T-cell (primary cell): ENCODE measurements at regions not wholly inside any gene's neighbourhood (a gene's known extent, or its start where the extent isn't known, plus 50 kb on each side); places are given as distances from the start of the nearest gene placed in this dataset.
"Not testable (repeated sequence)": the region's sequence is repeated elsewhere in the genome, so short reads cannot be mapped to it uniquely, and the experiment has no call there.

ENCODE experiments used
- ATAC-seq, 4 experiments: fragments of 200-7000 bp in 3 of 4; fragments of 150-1000 bp in 1 of 4; cut with Tn5 transposase; replicated peaks in 1 of 4; 1 replicate in 3 of 4; 2 replicates in 1 of 4; pipeline ENCODE4 v1.10.0; 2021; ENCODE audit warnings: moderate library complexity in 3 of 4, mild to moderate bottlenecking in 2 of 4, moderate number of reproducible peaks in 1 of 4
- CTCF ChIA-PET, 2 donors: fragments of 300-600 bp; sonication (Branson Sonifier 250); formaldehyde crosslinking; loops; one replicate each; lab custom pipeline; 2022; ENCODE audit warnings: antibody characterized with exemption in 2 of 2; lab: Charles Lee
- POLR2A ChIA-PET, 2 donors: fragments of 300-600 bp; sonication (Branson Sonifier 250); formaldehyde crosslinking; loops; one replicate each; lab custom pipeline; 2022; ENCODE audit warnings: antibody characterized with exemption in 2 of 2; lab: Charles Lee
- DNase-seq, 35 experiments: peaks; one replicate each; pipeline versions ENCODE4 v3.0.0 to v3.0.0-alpha.2; 2013 to 2023
- H3K27ac ChIP-seq: one replicate; pipeline ENCODE4 v1.5.1; 2013; ENCODE audit warnings: low read length
- H3K27me3 ChIP-seq, 2 experiments: replicated peaks in 1 of 2; 1 replicate in 1 of 2; 2 replicates in 1 of 2; pipeline versions ENCODE4 v1.6.1 to v1.7.0; 2013; ENCODE audit warnings: low read length in 1 of 2, mixed read lengths in 1 of 2; ENCODE audit not compliant: control insufficient read depth in 2 of 2, insufficient read depth in 2 of 2; ENCODE audit errors: extremely low read depth in 1 of 2
- H3K36me3 ChIP-seq, 2 donors: 1 replicate in 1 of 2; 2 replicates in 1 of 2; pipeline versions ENCODE4 v1.6.1 to v1.7.0; 2013; ENCODE audit warnings: low read length in 1 of 2; ENCODE audit not compliant: control insufficient read depth in 2 of 2, insufficient read depth in 1 of 2; ENCODE audit errors: extremely low read depth in 1 of 2
- H3K4me1 ChIP-seq, 2 experiments: 1 replicate in 1 of 2; 2 replicates in 1 of 2; pipeline versions ENCODE4 v1.6.1 to v1.7.0; 2013; ENCODE audit warnings: low read length in 2 of 2, mixed read lengths in 1 of 2; ENCODE audit not compliant: insufficient read depth in 2 of 2, control insufficient read depth in 1 of 2; ENCODE audit errors: extremely low read depth in 1 of 2
- H3K4me3 ChIP-seq, 2 donors: 1 replicate in 1 of 2; 2 replicates in 1 of 2; pipeline versions ENCODE4 v1.5.1 to v1.7.0; 2013; ENCODE audit warnings: mild to moderate bottlenecking in 2 of 2, low read length in 1 of 2, moderate library complexity in 1 of 2; ENCODE audit not compliant: control insufficient read depth in 1 of 2; ENCODE audit errors: extremely low read depth in 1 of 2
- H3K9me3 ChIP-seq: 2 replicates; pipeline ENCODE4 v1.7.0; 2013
- H3K27ac Mint-ChIP-seq, 2 donors: one replicate each; pipeline ENCODE4 v1.8.0; 2020 to 2021; ENCODE audit warnings: mild to moderate bottlenecking in 2 of 2, mixed read lengths in 2 of 2
- H3K27me3 Mint-ChIP-seq, 2 donors: one replicate each; pipeline ENCODE4 v1.8.0; 2021 to 2022; ENCODE audit warnings: mixed read lengths in 2 of 2
- H3K36me3 Mint-ChIP-seq: one replicate; pipeline ENCODE4 v1.8.0; 2021; ENCODE audit warnings: mixed read lengths
- H3K4me1 Mint-ChIP-seq, 3 donors: one replicate each; pipeline ENCODE4 v1.8.0; 2020 to 2022; ENCODE audit warnings: mixed read lengths in 3 of 3, mild to moderate bottlenecking in 1 of 3
- H3K4me3 Mint-ChIP-seq, 3 donors: one replicate each; pipeline ENCODE4 v1.8.0; 2020 to 2022; ENCODE audit warnings: mild to moderate bottlenecking in 3 of 3, mixed read lengths in 3 of 3, moderate library complexity in 3 of 3
- H3K9me3 Mint-ChIP-seq, 3 donors: one replicate each; pipeline ENCODE4 v1.8.0; 2020 to 2022; ENCODE audit warnings: mixed read lengths in 3 of 3
- WGBS: methylation state at CpG from one replicate; pipeline ENCODE4 v1.1.5; 2013; ENCODE audit warnings: missing lambda C conversion rate; ENCODE audit not compliant: insufficient coverage; 5-methylcytosine and 5-hydroxymethylcytosine counted together

DNA sequence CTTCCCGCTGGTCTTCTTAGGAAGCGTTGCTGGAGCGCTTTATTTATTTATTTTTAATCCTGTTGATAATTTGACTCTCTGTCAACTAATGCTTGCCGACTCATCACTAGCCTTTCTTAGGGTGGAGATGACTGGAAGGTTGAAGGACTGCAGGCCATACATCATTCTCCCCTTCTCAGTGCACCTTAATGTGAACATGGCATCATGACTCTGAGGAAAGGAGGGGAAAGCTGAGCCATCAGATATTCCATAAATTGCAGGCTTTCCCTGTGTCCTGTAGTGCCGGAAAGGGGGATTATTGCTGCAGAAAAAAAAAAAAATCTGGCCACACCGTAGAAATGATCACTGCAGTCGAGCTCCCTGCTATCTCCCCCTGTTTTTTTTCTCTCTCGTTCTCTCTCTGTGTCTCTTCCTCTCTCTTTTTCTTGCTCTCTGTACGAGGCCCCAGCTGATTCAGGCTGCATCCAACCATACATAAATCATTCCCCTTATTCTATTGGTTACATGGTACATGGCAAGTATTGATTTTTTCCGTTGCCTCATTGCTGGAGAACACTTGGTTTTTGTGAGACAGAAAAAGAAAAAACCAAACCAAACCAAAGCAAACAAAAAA, 125.8 kb upstream of the EFEMP1 start:
- WGBS: 100% methylated on average over 1 of the region's 10 CpGs
- no peaks in the 10 kb centered on the region for H3K4me1 Mint-ChIP-seq

DNA sequence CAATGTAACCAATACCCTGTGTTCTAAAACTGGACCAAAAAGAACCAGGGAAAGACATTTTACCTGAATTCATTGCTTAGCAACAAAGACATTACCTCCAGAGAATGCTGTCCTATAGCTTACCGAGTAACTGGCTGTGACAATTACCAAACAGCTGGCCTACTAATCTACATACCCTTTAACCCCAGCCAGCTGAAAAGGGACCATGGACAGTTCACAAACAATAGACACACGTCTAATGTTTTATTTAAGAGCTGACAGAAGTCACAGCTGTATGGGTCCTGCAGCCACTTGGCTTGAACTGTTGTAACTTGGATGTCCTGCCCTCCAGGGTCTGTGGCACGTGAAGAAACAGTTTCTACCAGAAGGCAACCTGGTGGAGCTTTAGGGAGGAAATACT, 130.1 kb upstream of the EFEMP1 start:
- CTCF ChIA-PET: no interaction called here
- WGBS: 100% methylated on average over 1 of the region's 3 CpGs
- no peaks in the 10 kb centered on the region for H3K27me3 ChIP-seq

More for the DNA sequence above, 125.8 kb upstream of the EFEMP1 start:
- no peak overlapping the region for H3K27ac Mint-ChIP-seq
- Histone ChIP-seq H3K36me3 (no peaks in the 10 kb centered on the region), H3K4me3 (no peak overlapping the region), H3K9me3 (no peaks in the 10 kb centered on the region), H3K4me1 (no peaks in the 10 kb centered on the region), H3K27ac (no peak overlapping the region), H3K27me3 (no peaks in the 10 kb centered on the region)
- H3K27me3 Mint-ChIP-seq: no peaks in the 10 kb centered on the region
- H3K36me3 Mint-ChIP-seq: no peaks in the 10 kb centered on the region
- ATAC-seq (no peak), DNase-seq (no peak)
- CTCF ChIA-PET: no interaction called here
- peaks cover 0 to 6% (median 4%) of the 10 kb centered on the region in 3 donors for H3K9me3 Mint-ChIP-seq
- POLR2A ChIA-PET: no interaction called here
- no peak overlapping the region for H3K4me3 Mint-ChIP-seq

DNA sequence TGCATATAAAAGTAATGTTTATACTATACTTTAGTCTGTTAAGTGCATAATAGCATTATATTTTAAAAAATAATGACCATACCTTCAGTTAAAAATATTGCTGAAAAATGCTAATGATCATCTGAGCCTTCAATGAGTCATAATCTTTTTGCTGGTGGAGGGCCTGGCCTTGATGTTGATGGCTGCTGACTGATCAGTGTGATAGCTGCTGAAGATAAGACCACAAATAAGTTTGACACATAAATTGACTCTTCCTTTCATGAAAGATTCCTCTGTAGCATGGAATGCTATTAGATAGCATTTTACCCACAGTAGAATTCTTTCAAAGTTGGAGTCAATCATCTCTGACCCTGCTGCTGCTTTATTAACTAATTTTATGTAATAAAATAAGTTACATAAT, 128.4 kb upstream of the CCDC85A start:
- Mint-ChIP-seq H3K27ac (no peak overlapping the region), H3K9me3 (peaks cover 4 to 21% (median 10%) of the 10 kb centered on the region in 3 donors), H3K27me3 (no peaks in the 10 kb centered on the region), H3K4me1 (no peaks in the 10 kb centered on the region), H3K36me3 (no peaks in the 10 kb centered on the region), H3K4me3 (no peak overlapping the region)
- H3K36me3 ChIP-seq: no peaks in the 10 kb centered on the region
- no peaks in the 10 kb centered on the region for H3K9me3 ChIP-seq
- no peak for ATAC-seq
- CTCF ChIA-PET: interaction anchor here in 1 of 2 donors (0.6 kb wide), 1 partner anchor 16 kb away, joined by 5 read pairs; no protein-coding TSS in a partner anchor
- POLR2A ChIA-PET: no interaction called here
- H3K4me3 ChIP-seq: no peak overlapping the region
- no peaks in the 10 kb centered on the region for H3K27me3 ChIP-seq
- H3K4me1 ChIP-seq: no peaks in the 10 kb centered on the region
- no peak overlapping the region for H3K27ac ChIP-seq
- DNase-seq: no peak

More for the DNA sequence above, 130.1 kb upstream of the EFEMP1 start:
- no peak overlapping the region for H3K27ac Mint-ChIP-seq
- H3K27me3 Mint-ChIP-seq: no peaks in the 10 kb centered on the region
- H3K4me1 ChIP-seq: no peaks in the 10 kb centered on the region
- POLR2A ChIA-PET: no interaction called here
- no peaks in the 10 kb centered on the region for H3K9me3 ChIP-seq
- no peak overlapping the region for H3K27ac ChIP-seq
- ATAC-seq: no peak
- no peak overlapping the region for H3K4me3 Mint-ChIP-seq
- no peak overlapping the region for H3K4me3 ChIP-seq
- no peak for DNase-seq
- no peaks in the 10 kb centered on the region for H3K36me3 ChIP-seq
- no peaks in the 10 kb centered on the region for H3K36me3 Mint-ChIP-seq
- peaks cover 6 to 21% (median 7%) of the 10 kb centered on the region in 3 donors for H3K9me3 Mint-ChIP-seq
- H3K4me1 Mint-ChIP-seq: no peaks in the 10 kb centered on the region

- H3K36me3 ChIP-seq, CTCF ChIA-PET, POLR2A ChIA-PET, H3K36me3 Mint-ChIP-seq, H3K4me1 Mint-ChIP-seq, H3K9me3 ChIP-seq, H3K4me1 ChIP-seq, H3K27ac ChIP-seq, H3K27me3 ChIP-seq, H3K4me3 Mint-ChIP-seq, H3K4me3 ChIP-seq, H3K27ac Mint-ChIP-seq, ATAC-seq, H3K27me3 Mint-ChIP-seq, DNase-seq: not testable (repeated sequence)
- 66% methylated on average over 2 of the region's 4 CpGs for WGBS
- H3K9me3 Mint-ChIP-seq: peaks cover 11 to 40% (median 20%) of the 10 kb centered on the region in 3 donors
These were observed 122.5 kb upstream of the CCDC85A start for GRCh38 chr2:56061327-56061726.

DNA sequence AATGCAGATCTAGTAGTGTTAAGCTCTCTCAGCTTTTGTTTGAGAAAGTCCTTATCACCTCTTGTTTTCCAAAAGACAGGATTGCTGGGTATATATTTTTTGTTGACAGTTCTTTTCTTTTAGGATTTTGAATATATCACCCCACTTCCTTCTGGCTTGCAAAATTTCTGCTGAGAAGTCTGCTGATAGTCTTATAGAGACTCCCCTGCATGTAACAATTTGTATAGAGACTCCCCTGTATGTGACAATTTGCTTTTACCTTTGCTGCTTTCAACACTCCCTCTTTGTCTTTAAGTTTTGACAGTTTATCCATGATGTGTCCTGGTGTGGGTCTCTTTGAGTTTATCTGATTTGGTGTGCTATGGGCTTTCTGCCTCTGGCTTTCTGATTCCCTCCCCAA, 115.0 kb upstream of the CCDC85A start:
- Histone ChIP-seq H3K4me1 (no peaks in the 10 kb centered on the region), H3K4me3 (no peak overlapping the region)
- H3K4me3 Mint-ChIP-seq: no peak overlapping the region

DNA sequence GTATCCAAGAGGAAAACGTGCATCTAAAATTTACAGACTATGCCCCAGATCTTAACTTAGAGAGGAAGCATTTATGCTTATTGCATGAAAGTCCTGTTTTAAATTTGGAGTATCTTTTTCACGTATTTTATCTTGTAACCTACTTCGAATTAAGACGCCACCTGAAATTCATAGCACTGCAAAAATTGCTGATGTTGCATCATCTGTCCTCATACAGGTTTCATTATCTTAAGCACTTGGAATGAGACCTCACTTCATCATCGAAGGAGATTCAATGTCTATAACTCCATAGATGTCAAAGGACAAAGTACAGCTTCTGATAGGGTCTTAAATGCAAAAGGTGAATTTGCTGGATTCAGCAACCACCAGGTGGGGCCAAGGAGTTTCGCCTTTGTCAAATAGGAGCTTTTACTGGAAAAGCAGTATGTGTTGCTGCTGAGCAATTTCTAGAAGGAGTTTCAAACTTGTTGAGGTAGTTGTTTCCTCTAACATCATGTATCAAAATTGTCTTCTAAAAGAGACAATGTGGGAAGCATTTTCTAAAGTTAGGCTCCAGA, 106.4 kb upstream of the CCDC85A start:
- Mint-ChIP-seq H3K9me3 (peaks cover 6 to 11% (median 6%) of the 10 kb centered on the region in 3 donors), H3K4me1 (no peaks in the 10 kb centered on the region), H3K27me3 (peaks cover 0 to 7% of the 10 kb centered on the region in 2 donors), H3K27ac (no peak overlapping the region), H3K4me3 (no peak overlapping the region), H3K36me3 (no peaks in the 10 kb centered on the region)
- no peak for ATAC-seq
- no peak overlapping the region for H3K4me3 ChIP-seq
- no peak for DNase-seq
- H3K27ac ChIP-seq: no peak overlapping the region
- ChIA-PET POLR2A (no interaction called here), CTCF (no interaction called here)
- H3K9me3 ChIP-seq: no peaks in the 10 kb centered on the region
- H3K27me3 ChIP-seq: no peaks in the 10 kb centered on the region
- no peaks in the 10 kb centered on the region for H3K4me1 ChIP-seq
- no peaks in the 10 kb centered on the region for H3K36me3 ChIP-seq
- 93% methylated on average over 3 of the region's 6 CpGs for WGBS

More for the DNA sequence above, 115.0 kb upstream of the CCDC85A start:
- ChIA-PET CTCF (no interaction called here), POLR2A (no interaction called here)
- Histone ChIP-seq H3K27me3 (peaks cover 0 to 6% of the 10 kb centered on the region in 2 experiments), H3K9me3 (no peaks in the 10 kb centered on the region), H3K36me3 (no peaks in the 10 kb centered on the region), H3K27ac (no peak overlapping the region)
- Mint-ChIP-seq H3K27ac (no peak overlapping the region), H3K9me3 (peaks cover 0 to 16% (median 13%) of the 10 kb centered on the region in 3 donors), H3K36me3 (no peaks in the 10 kb centered on the region), H3K4me1 (no peaks in the 10 kb centered on the region), H3K27me3 (no peaks in the 10 kb centered on the region)
- no peak for ATAC-seq
- no peak for DNase-seq
